ENCODE measurements at regions not wholly inside any gene's neighbourhood (a gene's known extent, or its start where the extent isn't known, plus 50 kb on each side); places are given as distances from the start of the nearest gene placed in this dataset.

GRCh38 chr11:36775756-36776155 lies 177.7 kb upstream of the RAG2 start:
- TF ChIP-seq CTCF (IDR thresholded peaks at IDR 0.05; ENCODE audit: insufficient read depth, low read length) (no peak), POLR2AphosphoS5 (IDR thresholded peaks at IDR 0.05; ENCODE audit: low read depth) (no peak), GABPA (IDR thresholded peaks at IDR 0.05; ENCODE audit: low read depth) (no peak)

Measured in HL-60 (cell line).